ENCODE measurements at regions not wholly inside any gene's neighbourhood (a gene's known extent, or its start where the extent isn't known, plus 50 kb on each side); places are given as distances from the start of the nearest gene placed in this dataset.

- no peak overlapping the region for H3K4me2 ChIP-seq (ENCODE audit: low read depth, low read length)
- H3K79me2 ChIP-seq (ENCODE audit: low read length) = no peaks in the 10 kb centered on the region
- TF ChIP-seq, protein P1, sequence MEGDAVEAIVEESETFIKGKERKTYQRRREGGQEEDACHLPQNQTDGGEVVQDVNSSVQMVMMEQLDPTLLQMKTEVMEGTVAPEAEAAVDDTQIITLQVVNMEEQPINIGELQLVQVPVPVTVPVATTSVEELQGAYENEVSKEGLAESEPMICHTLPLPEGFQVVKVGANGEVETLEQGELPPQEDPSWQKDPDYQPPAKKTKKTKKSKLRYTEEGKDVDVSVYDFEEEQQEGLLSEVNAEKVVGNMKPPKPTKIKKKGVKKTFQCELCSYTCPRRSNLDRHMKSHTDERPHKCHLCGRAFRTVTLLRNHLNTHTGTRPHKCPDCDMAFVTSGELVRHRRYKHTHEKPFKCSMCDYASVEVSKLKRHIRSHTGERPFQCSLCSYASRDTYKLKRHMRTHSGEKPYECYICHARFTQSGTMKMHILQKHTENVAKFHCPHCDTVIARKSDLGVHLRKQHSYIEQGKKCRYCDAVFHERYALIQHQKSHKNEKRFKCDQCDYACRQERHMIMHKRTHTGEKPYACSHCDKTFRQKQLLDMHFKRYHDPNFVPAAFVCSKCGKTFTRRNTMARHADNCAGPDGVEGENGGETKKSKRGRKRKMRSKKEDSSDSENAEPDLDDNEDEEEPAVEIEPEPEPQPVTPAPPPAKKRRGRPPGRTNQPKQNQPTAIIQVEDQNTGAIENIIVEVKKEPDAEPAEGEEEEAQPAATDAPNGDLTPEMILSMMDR (IDR thresholded peaks at IDR 0.05; ENCODE audit: low read length) = no peak
- TF ChIP-seq EZH2phosphoT487 (IDR thresholded peaks at IDR 0.05; ENCODE audit: low read length) (no peak), EZH2 (optimal IDR thresholded peaks at IDR 0.05; ENCODE audit: low read depth, low read length) (no peak)
- H4K20me1 ChIP-seq (ENCODE audit: insufficient read depth, low read length) = no peaks in the 10 kb centered on the region
- DNase-seq = no peak
- H3K36me3 ChIP-seq (replicated peaks; ENCODE audit: insufficient read depth, low read length) = no peaks in the 10 kb centered on the region
- no peak overlapping the region for H3K9ac ChIP-seq (ENCODE audit: low read length)
- no peaks in the 10 kb centered on the region for H3K9me2 ChIP-seq (replicated peaks; ENCODE audit: insufficient read depth, low read length)
- no peaks in the 10 kb centered on the region for H3K4me1 ChIP-seq (ENCODE audit: low read length)
- no peaks in the 10 kb centered on the region for H3K27me3 ChIP-seq (replicated peaks; ENCODE audit: insufficient read depth, low read length)
- H3K27ac ChIP-seq (ENCODE audit: low read length) = no peak overlapping the region
- no peak overlapping the region for H2AFZ ChIP-seq (ENCODE audit: low read length)
- no peaks in the 10 kb centered on the region for H3K9me3 ChIP-seq (replicated peaks; ENCODE audit: insufficient read depth, low read length)
- H3K4me3 ChIP-seq (ENCODE audit: low read length) = no peak overlapping the region
- H3F3A ChIP-seq (ENCODE audit: insufficient read depth, low read length) = no peaks in the 10 kb centered on the region
Observed at GRCh38 chr20:10986586-10986985, 312.8 kb upstream of the JAG1 start.

DNA sequence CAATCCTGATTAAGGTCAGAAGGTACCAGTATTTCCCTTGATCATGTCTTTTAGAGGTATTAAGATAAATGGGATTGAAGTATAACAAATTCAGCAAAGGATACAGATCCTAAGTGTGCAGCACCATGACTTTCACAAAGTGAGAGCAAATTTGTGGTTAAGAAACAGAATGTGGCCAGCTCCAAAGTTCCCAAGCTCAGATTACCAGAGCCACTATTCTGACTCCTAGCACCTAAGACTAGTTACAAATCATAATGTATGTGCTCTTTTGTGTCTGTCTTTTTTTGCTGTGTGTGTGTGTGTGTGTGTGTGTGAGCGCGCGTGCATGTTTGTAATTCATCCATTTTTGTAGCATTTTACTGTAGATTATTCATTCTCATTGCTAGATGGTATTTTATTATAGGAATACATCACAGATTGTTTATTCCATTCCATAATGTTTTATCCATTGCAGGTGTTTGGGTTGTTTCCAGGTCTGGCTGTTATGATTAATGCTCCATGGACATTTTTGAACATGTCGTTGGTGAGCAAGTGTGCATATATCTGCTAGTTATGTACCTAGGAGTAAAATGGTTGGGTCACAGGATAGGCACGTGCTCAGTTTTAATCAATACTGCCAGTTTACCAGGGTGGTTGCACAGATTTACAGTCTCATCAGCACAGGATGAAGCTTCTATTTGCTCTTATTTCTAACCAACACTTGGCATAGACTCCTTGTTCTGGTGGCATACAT, 314.0 kb upstream of the JAG1 start:
- no peak for TF ChIP-seq EZH2phosphoT487 (IDR thresholded peaks at IDR 0.05; ENCODE audit: low read length)
- TF ChIP-seq, protein P1 (IDR thresholded peaks at IDR 0.05; ENCODE audit: low read length) = no peak
- TF ChIP-seq EZH2 (optimal IDR thresholded peaks at IDR 0.05; ENCODE audit: low read depth, low read length) = no peak
- H4K20me1 ChIP-seq (ENCODE audit: insufficient read depth, low read length) = no peaks in the 10 kb centered on the region
- H3K27ac ChIP-seq (ENCODE audit: low read length) = no peak overlapping the region
- H3K4me3 ChIP-seq (ENCODE audit: low read length) = no peak overlapping the region
- H3K9me2 ChIP-seq (replicated peaks; ENCODE audit: insufficient read depth, low read length) = no peaks in the 10 kb centered on the region
- H3K36me3 ChIP-seq (replicated peaks; ENCODE audit: insufficient read depth, low read length) = no peaks in the 10 kb centered on the region
- H3K79me2 ChIP-seq (ENCODE audit: low read length) = no peaks in the 10 kb centered on the region
- no peaks in the 10 kb centered on the region for H3K27me3 ChIP-seq (replicated peaks; ENCODE audit: insufficient read depth, low read length)
- no peak overlapping the region for H2AFZ ChIP-seq (ENCODE audit: low read length)
- no peaks in the 10 kb centered on the region for H3F3A ChIP-seq (ENCODE audit: insufficient read depth, low read length)
- H3K9ac ChIP-seq (ENCODE audit: low read length) = no peak overlapping the region
- H3K4me1 ChIP-seq (ENCODE audit: low read length) = no peaks in the 10 kb centered on the region
- no peak overlapping the region for H3K4me2 ChIP-seq (ENCODE audit: low read depth, low read length)
- no peak for DNase-seq
- no peaks in the 10 kb centered on the region for H3K9me3 ChIP-seq (replicated peaks; ENCODE audit: insufficient read depth, low read length)

GRCh38 chr20:10990625-10991382, 317.0 kb upstream of the JAG1 start:
- Histone ChIP-seq H2AFZ (ENCODE audit: low read length) (no peak overlapping the region), H3K36me3 (replicated peaks; ENCODE audit: insufficient read depth, low read length) (no peaks in the 10 kb centered on the region), H3K9me2 (replicated peaks; ENCODE audit: insufficient read depth, low read length) (no peaks in the 10 kb centered on the region), H3K79me2 (ENCODE audit: low read length) (no peaks in the 10 kb centered on the region), H3K4me2 (ENCODE audit: low read depth, low read length) (no peak overlapping the region), H4K20me1 (ENCODE audit: insufficient read depth, low read length) (no peaks in the 10 kb centered on the region), H3K27ac (ENCODE audit: low read length) (no peak overlapping the region), H3K27me3 (replicated peaks; ENCODE audit: insufficient read depth, low read length) (no peaks in the 10 kb centered on the region), H3K4me3 (ENCODE audit: low read length) (no peak overlapping the region), H3K9ac (ENCODE audit: low read length) (no peak overlapping the region), H3K4me1 (ENCODE audit: low read length) (no peaks in the 10 kb centered on the region), H3F3A (ENCODE audit: insufficient read depth, low read length) (no peaks in the 10 kb centered on the region), H3K9me3 (replicated peaks; ENCODE audit: insufficient read depth, low read length) (no peaks in the 10 kb centered on the region)
- TF ChIP-seq, protein P1 (IDR thresholded peaks at IDR 0.05; ENCODE audit: low read length) = no peak
- TF ChIP-seq EZH2phosphoT487 (IDR thresholded peaks at IDR 0.05; ENCODE audit: low read length) (no peak), EZH2 (optimal IDR thresholded peaks at IDR 0.05; ENCODE audit: low read depth, low read length) (no peak)
- no peak for DNase-seq
